ENCODE measurements at regions not wholly inside any gene's neighbourhood (a gene's known extent, or its start where the extent isn't known, plus 50 kb on each side); places are given as distances from the start of the nearest gene placed in this dataset.

- no peak for DNase-seq (ENCODE audit: low spot score in 2 of 2, unreplicated experiment in 2 of 2)
- H3K27ac Mint-ChIP-seq = no peak overlapping the region
- no peak overlapping the region for H3K4me3 Mint-ChIP-seq
- no peaks in the 10 kb centered on the region for H3K9me3 Mint-ChIP-seq
- no peaks in the 10 kb centered on the region for H3K27me3 Mint-ChIP-seq (ENCODE audit: low read depth)
- no peaks in the 10 kb centered on the region for H3K4me1 Mint-ChIP-seq
- no peak for TF ChIP-seq CTCF (IDR thresholded peaks at IDR 0.05; ENCODE audit: unreplicated experiment)
- H3K36me3 Mint-ChIP-seq = no peaks in the 10 kb centered on the region
These were observed 593.5 kb upstream of the FAT3 start for GRCh38 chr11:91630916-91631673.

- H3K36me3 Mint-ChIP-seq = peaks cover 3% of the 10 kb centered on the region
- no peak for TF ChIP-seq CTCF (IDR thresholded peaks at IDR 0.05; ENCODE audit: unreplicated experiment)
- H3K9me3 Mint-ChIP-seq = peaks cover 4% of the 10 kb centered on the region
- DNase-seq (ENCODE audit: low spot score in 2 of 2, unreplicated experiment in 2 of 2) = no peak
- no peaks in the 10 kb centered on the region for H3K4me1 Mint-ChIP-seq
- H3K4me3 Mint-ChIP-seq = no peak overlapping the region
- no peak overlapping the region for H3K27ac Mint-ChIP-seq
- H3K27me3 Mint-ChIP-seq (ENCODE audit: low read depth) = no peaks in the 10 kb centered on the region
These were observed 599.1 kb upstream of the FAT3 start for GRCh38 chr11:91625495-91625894.

- H3K4me1 Mint-ChIP-seq = no peaks in the 10 kb centered on the region
- no peak overlapping the region for H3K27ac Mint-ChIP-seq
- H3K27me3 Mint-ChIP-seq (ENCODE audit: low read depth) = no peaks in the 10 kb centered on the region
- peaks cover 5% of the 10 kb centered on the region for H3K36me3 Mint-ChIP-seq
- peaks cover 17% of the 10 kb centered on the region for H3K9me3 Mint-ChIP-seq
- TF ChIP-seq CTCF (IDR thresholded peaks at IDR 0.05; ENCODE audit: unreplicated experiment) = no peak
- DNase-seq (ENCODE audit: low spot score in 2 of 2, unreplicated experiment in 2 of 2) = no peak
- no peak overlapping the region for H3K4me3 Mint-ChIP-seq
These were observed 600.6 kb upstream of the FAT3 start for GRCh38 chr11:91624021-91624420.

GRCh38 chr11:91608677-91609076 is 615.9 kb upstream of the FAT3 start:
- peaks cover 12% of the 10 kb centered on the region for H3K4me1 Mint-ChIP-seq
- H3K27me3 Mint-ChIP-seq (ENCODE audit: low read depth) = no peaks in the 10 kb centered on the region
- peak overlapping the region; percentile 60 for H3K27ac Mint-ChIP-seq
- no peak for TF ChIP-seq CTCF (IDR thresholded peaks at IDR 0.05; ENCODE audit: unreplicated experiment)
- H3K4me3 Mint-ChIP-seq = no peak overlapping the region
- H3K9me3 Mint-ChIP-seq = no peaks in the 10 kb centered on the region
- no peaks in the 10 kb centered on the region for H3K36me3 Mint-ChIP-seq
- DNase-seq (ENCODE audit: low spot score in 2 of 2, unreplicated experiment in 2 of 2) = no peak

GRCh38 chr11:91596111-91596510 is 628.5 kb upstream of the FAT3 start:
- Mint-ChIP-seq H3K4me1 (no peaks in the 10 kb centered on the region), H3K27me3 (ENCODE audit: low read depth) (no peaks in the 10 kb centered on the region), H3K36me3 (peaks cover 2% of the 10 kb centered on the region), H3K4me3 (no peak overlapping the region), H3K9me3 (peaks cover 27% of the 10 kb centered on the region), H3K27ac (no peak overlapping the region)
- no peak for DNase-seq (ENCODE audit: low spot score in 2 of 2, unreplicated experiment in 2 of 2)
- no peak for TF ChIP-seq CTCF (IDR thresholded peaks at IDR 0.05; ENCODE audit: unreplicated experiment)

Measured in mesothelial cell of epicardium (in vitro differentiated cells).